Heart left ventricle (tissue), 16 donors: ENCODE measurements at regions not wholly inside any gene's neighbourhood (a gene's known extent, or its start where the extent isn't known, plus 50 kb on each side); places are given as distances from the start of the nearest gene placed in this dataset.

Experiments used
- ATAC-seq, 4 donors: fragments of 200-7000 bp; cut with Tn5 transposase; one replicate each; pipeline ENCODE4 v1.9.1; 2020 to 2022; ENCODE audit warnings: moderate library complexity in 4 of 4, mild to moderate bottlenecking in 3 of 4, moderate number of reproducible peaks in 1 of 4
- DNase-seq, 5 donors: peaks; one replicate each; pipeline ENCODE4 v3.0.0-alpha.2; 2020
- H3K27ac ChIP-seq, 12 donors: fragments of 200-600 bp; sonication (generic) in 4 of 12; one replicate each; pipeline versions ENCODE4 v1.5.0 to v1.8.0; 2016 to 2022; ENCODE audit warnings: mild to moderate bottlenecking in 2 of 12
- H3K27me3 ChIP-seq, 9 donors: fragments of 200-600 bp; sonication (generic) in 2 of 9; one replicate each; pipeline versions ENCODE4 v1.5.1 to v1.8.0; 2016 to 2022; ENCODE audit warnings: mild to moderate bottlenecking in 3 of 9
- H3K36me3 ChIP-seq, 9 donors: fragments of 200-600 bp; sonication (generic) in 2 of 9; one replicate each; pipeline versions ENCODE4 v1.5.0 to v1.8.0; 2018 to 2022; ENCODE audit warnings: mild to moderate bottlenecking in 2 of 9
- H3K4me1 ChIP-seq, 12 donors: fragments of 200-600 bp; sonication (generic) in 4 of 12; one replicate each; pipeline versions ENCODE4 v1.5.0 to v1.8.0; 2016 to 2022; ENCODE audit warnings: mild to moderate bottlenecking in 3 of 12
- H3K4me3 ChIP-seq, 12 donors: fragments of 200-600 bp; sonication (generic) in 4 of 12; one replicate each; pipeline versions ENCODE4 v1.5.0 to v1.8.0; 2017 to 2022; ENCODE audit warnings: mild to moderate bottlenecking in 9 of 12, moderate library complexity in 4 of 12
- H3K9me3 ChIP-seq, 12 donors: fragments of 200-600 bp; sonication (generic) in 4 of 12; one replicate each; pipeline versions ENCODE4 v1.5.0 to v1.8.0; 2016 to 2022; ENCODE audit warnings: mild to moderate bottlenecking in 1 of 12
- CTCF ChIP-seq, 12 donors: fragments of 200-600 bp; sonication (generic) in 4 of 12; IDR thresholded peaks; one replicate each; pipeline versions ENCODE4 v1.5.0 to v1.8.0; 2018 to 2022; ENCODE audit warnings: antibody characterized with exemption in 12 of 12, mild to moderate bottlenecking in 5 of 12
- POLR2A ChIP-seq, 2 donors: fragments of 450-650 bp; IDR thresholded peaks; one replicate each; pipeline ENCODE4 v1.6.1; 2017; ENCODE audit warnings: antibody characterized with exemption in 2 of 2, mild to moderate bottlenecking in 2 of 2, moderate library complexity in 2 of 2
- WGBS, 4 donors: extraction: QIAGEN DNeasy Blood & Tissue Kit in 2 of 4; methylation state at CpG; one replicate each; pipeline versions ENCODE4 v1.1.5 to v1.1.7; 2013 to 2018; 5-methylcytosine and 5-hydroxymethylcytosine counted together
- intact Hi-C, 10 donors: fragments of 100-400 bp; cut with DNase I; formaldehyde crosslinking; loops; one replicate each; pipeline versions ENCODE4 v1.11.1 to v1.14.2; 2022
- donor health status: ischemic (EF 13 %, LVEDD 7.1; RV severe dilation, severe dysfunction).
- donor health status: healthy with polysubstance abuse.
- donor health status: DM: no; HTN: yes; CAD: no.
- donor health status: DM: no; HTN: no; CAD: no.
- donor health status: ischemic (EF 25% LVEDD 6.9; RV normal size, moderate dysfunction).
- donor health status: ischemic (EF 25% LVEDD 5.7; RV mildly dilated, moderate dysfunction).
- donor health status: healthy.
- donor health status: DM: yes; HTN: yes; CAD: no.
- donor health status: ischemic (EF 35%, LVEDD 5.7; RV mildly dilated, moderate dysfunction).
- donor health status: nonischemic (EF 11% LVEDD 7.7; RV severe dilation, severe dysfunction).
- donor health status: DM: yes; HTN: yes; CAD: no.
- donor health status: PGD.
- donor health status: ischemic (EF 29% LVEDD 5.4; RV normal size, mild dysfunction).
- donor health status: nonischemic (EF 23%, LVEDD 6.1; RV moderate dilation, normal function).

GRCh38 chr13:40863723-40864122 lies 74.3 kb downstream of the SLC25A15 start:
- intact Hi-C loops, result no loop called here
- no peaks in the 10 kb centered on the region for H3K4me1 ChIP-seq
- H3K27ac ChIP-seq, result no peak overlapping the region
- no peak overlapping the region for H3K4me3 ChIP-seq
- ATAC-seq (no peak), DNase-seq (no peak)
- peaks cover 0 to 7% (median 0%) of the 10 kb centered on the region in 12 donors for H3K9me3 ChIP-seq
- H3K36me3 ChIP-seq, result no peaks in the 10 kb centered on the region
- H3K27me3 ChIP-seq, result no peaks in the 10 kb centered on the region
- TF ChIP-seq POLR2A (IDR thresholded peaks at IDR 0.05) (no peak), CTCF (IDR thresholded peaks at IDR 0.05) (no peak)
- 70 to 93% (median 85%) methylated on average over 4 of the region's 4 CpGs for WGBS, 4 donors

GRCh38 chr13:40874138-40874779 lies 84.8 kb downstream of the SLC25A15 start:
- H3K9me3 ChIP-seq, result peaks cover 0 to 65% (median 32%) of the 10 kb centered on the region in 12 donors
- intact Hi-C loops, result no loop called here
- H3K27ac ChIP-seq, result no peak overlapping the region
- no peaks in the 10 kb centered on the region for H3K27me3 ChIP-seq
- no peak for DNase-seq
- peaks cover 0 to 62% (median 3%) of the 10 kb centered on the region in 9 donors for H3K36me3 ChIP-seq
- no peak for ATAC-seq
- TF ChIP-seq POLR2A (IDR thresholded peaks at IDR 0.05), result no peak
- TF ChIP-seq CTCF (IDR thresholded peaks at IDR 0.05), result no peak
- peaks cover 0 to 7% (median 0%) of the 10 kb centered on the region in 12 donors for H3K4me1 ChIP-seq
- 89 to 96% (median 90%) methylated on average over 5 of the region's 5 CpGs for WGBS, 4 donors
- H3K4me3 ChIP-seq, result no peak overlapping the region

- DNase-seq, result no peak
- Histone ChIP-seq H3K4me1 (peaks cover 0 to 10% (median 0%) of the 10 kb centered on the region in 12 donors), H3K27me3 (no peaks in the 10 kb centered on the region), H3K4me3 (no peak overlapping the region), H3K27ac (no peak overlapping the region), H3K36me3 (peaks cover 0 to 60% (median 3%) of the 10 kb centered on the region in 9 donors), H3K9me3 (peaks cover 0 to 65% (median 32%) of the 10 kb centered on the region in 12 donors)
- no peak for ATAC-seq
- 95 to 97% (median 96%) methylated on average over 4 of the region's 4 CpGs for WGBS, 4 donors
- intact Hi-C loops, result no loop called here
- TF ChIP-seq POLR2A (IDR thresholded peaks at IDR 0.05) (no peak), CTCF (IDR thresholded peaks at IDR 0.05) (no peak)
Measured at GRCh38 chr13:40875044-40875443, 85.6 kb downstream of the SLC25A15 start.

- H3K4me1 ChIP-seq, result peaks cover 0 to 10% (median 0%) of the 10 kb centered on the region in 12 donors
- TF ChIP-seq CTCF (IDR thresholded peaks at IDR 0.05) (no peak), POLR2A (IDR thresholded peaks at IDR 0.05) (no peak)
- H3K27me3 ChIP-seq, result no peaks in the 10 kb centered on the region
- WGBS, 4 donors, result 94 to 98% (median 97%) methylated on average over 6 of the region's 6 CpGs
- H3K9me3 ChIP-seq, result peaks cover 0 to 63% (median 32%) of the 10 kb centered on the region in 12 donors
- no peak overlapping the region for H3K4me3 ChIP-seq
- H3K36me3 ChIP-seq, result peaks cover 0 to 55% (median 3%) of the 10 kb centered on the region in 9 donors
- H3K27ac ChIP-seq, result no peak overlapping the region
- intact Hi-C loops, result no loop called here
- ATAC-seq (no peak), DNase-seq (no peak)
Measured at GRCh38 chr13:40875583-40875982, 86.2 kb downstream of the SLC25A15 start.
